MV-4-11 (cell line): ENCODE measurements at regions not wholly inside any gene's neighbourhood (a gene's known extent, or its start where the extent isn't known, plus 50 kb on each side); places are given as distances from the start of the nearest gene placed in this dataset.
"Not testable (repeated sequence)": the region's sequence is repeated elsewhere in the genome, so short reads cannot be mapped to it uniquely, and the experiment has no call there.

Source experiments
- DNase-seq: peaks from one replicate; lab custom pipeline; 2025; lab: John Stamatoyannopoulos, UW

- DNase-seq, result no peak
Observed at GRCh38 chr3:194884649-194885315, 199.1 kb downstream of the FAM43A start.

GRCh38 chr3:194885766-194886165 is 200.1 kb downstream of the FAM43A start:
- no peak for DNase-seq

GRCh38 chr3:194886836-194887235 is 201.2 kb downstream of the FAM43A start:
- DNase-seq, result no peak

GRCh38 chr3:194888062-194888461 is 202.4 kb downstream of the FAM43A start:
- DNase-seq, result not testable (repeated sequence)

GRCh38 chr3:194888916-194889315 is 203.2 kb downstream of the FAM43A start:
- DNase-seq, result no peak

GRCh38 chr3:194890091-194890490 is 204.4 kb downstream of the FAM43A start:
- DNase-seq, result no peak

- DNase-seq, result peak; percentile 8
Observed at GRCh38 chr3:194893121-194893987, 207.7 kb downstream of the FAM43A start.

- no peak for DNase-seq
Observed at GRCh38 chr3:194894538-194894937, 208.9 kb downstream of the FAM43A start.

GRCh38 chr3:194900854-194901522 is 215.3 kb downstream of the FAM43A start:
- peak; percentile 55 for DNase-seq

- DNase-seq, result not testable (repeated sequence)
Observed at GRCh38 chr3:194903447-194903846, 217.8 kb downstream of the FAM43A start.

GRCh38 chr3:194904999-194905398 is 219.3 kb downstream of the FAM43A start:
- not testable (repeated sequence) for DNase-seq

- DNase-seq, result no peak
Observed at GRCh38 chr3:194905696-194906095, 220.0 kb downstream of the FAM43A start.

GRCh38 chr3:194906229-194906629 is 220.5 kb downstream of the FAM43A start:
- DNase-seq, result no peak

GRCh38 chr3:194906970-194907629 is 221.4 kb downstream of the FAM43A start:
- DNase-seq, result no peak

GRCh38 chr3:194907811-194908210 is 222.1 kb downstream of the FAM43A start:
- no peak for DNase-seq

- no peak for DNase-seq
Observed at GRCh38 chr3:194908496-194908895, 222.8 kb downstream of the FAM43A start.

GRCh38 chr3:194908972-194909371 is 223.3 kb downstream of the FAM43A start:
- DNase-seq, result no peak

- peak; percentile 95 for DNase-seq
Observed at GRCh38 chr3:194910414-194910984, 224.8 kb downstream of the FAM43A start.

- DNase-seq, result no peak
Observed at GRCh38 chr3:194913316-194913715, 227.6 kb downstream of the FAM43A start.

GRCh38 chr3:194924889-194925288 is 239.2 kb downstream of the FAM43A start:
- DNase-seq, result peak; percentile 59

GRCh38 chr3:194925614-194926013 is 239.9 kb downstream of the FAM43A start:
- DNase-seq, result no peak

- no peak for DNase-seq
Observed at GRCh38 chr3:194928227-194928626, 242.5 kb downstream of the FAM43A start.
